CD4-positive, alpha-beta T cell (primary cell): ENCODE measurements at regions not wholly inside any gene's neighbourhood (a gene's known extent, or its start where the extent isn't known, plus 50 kb on each side); places are given as distances from the start of the nearest gene placed in this dataset.

Experiments
- ATAC-seq: fragments of 200-7000 bp; cut with Tn5 transposase; one replicate; pipeline ENCODE4 v1.10.0; 2022; ENCODE audit warnings: mild to moderate bottlenecking; ENCODE audit not compliant: poor library complexity
- CTCF ChIA-PET: fragments of 350-600 bp; sonication (Branson Sonifier 250); formaldehyde crosslinking; loops from one replicate; lab custom pipeline; 2021; ENCODE audit warnings: antibody characterized with exemption, inconsistent platforms; lab: Charles Lee
- POLR2A ChIA-PET: fragments of 350-600 bp; sonication (Branson Sonifier 250); formaldehyde crosslinking; loops from one replicate; lab custom pipeline; 2021; ENCODE audit warnings: antibody characterized with exemption, inconsistent platforms; lab: Charles Lee
- DNase-seq, 14 experiments: peaks; one replicate each; pipeline ENCODE4 v3.0.0-alpha.2; 2013 to 2020; ENCODE audit warnings: mixed read lengths in 2 of 14
- H3K27ac ChIP-seq, 2 donors: one replicate each; pipeline versions ENCODE4 v1.5.1 to v1.7.0; 2013; ENCODE audit warnings: low read length in 2 of 2, low read depth in 1 of 2, mild to moderate bottlenecking in 1 of 2
- H3K27me3 ChIP-seq, 2 experiments: 1 replicate in 1 of 2; 2 replicates in 1 of 2; pipeline versions ENCODE4 v1.6.1 to v1.7.0; 2013; ENCODE audit warnings: low read length in 2 of 2, control low read depth in 1 of 2, mild to moderate bottlenecking in 1 of 2, moderate library complexity in 1 of 2; ENCODE audit not compliant: insufficient read depth in 2 of 2, control insufficient read depth in 1 of 2
- H3K36me3 ChIP-seq: one replicate; pipeline ENCODE4 v1.6.1; 2013; ENCODE audit warnings: low read length, control low read depth; ENCODE audit not compliant: insufficient read depth
- H3K4me1 ChIP-seq: one replicate; pipeline ENCODE4 v1.6.1; 2013; ENCODE audit warnings: low read length, control low read depth; ENCODE audit not compliant: insufficient read depth
- H3K4me3 ChIP-seq: one replicate; pipeline ENCODE4 v1.5.1; 2013; ENCODE audit warnings: mild to moderate bottlenecking, low read length, moderate library complexity
- H3K9me3 ChIP-seq, 2 experiments: 1 replicate in 1 of 2; 2 replicates in 1 of 2; pipeline versions ENCODE4 v1.6.1 to v1.7.0; 2013; ENCODE audit warnings: low read length in 2 of 2, mild to moderate bottlenecking in 2 of 2, control low read depth in 1 of 2, moderate library complexity in 1 of 2; ENCODE audit not compliant: control insufficient read depth in 1 of 2, insufficient read depth in 1 of 2
- H3K27ac Mint-ChIP-seq: one replicate; pipeline ENCODE4 v1.8.0; 2020; ENCODE audit warnings: mixed read lengths
- H3K27me3 Mint-ChIP-seq: one replicate; pipeline ENCODE4 v1.8.0; 2021; ENCODE audit warnings: mixed read lengths
- H3K36me3 Mint-ChIP-seq: one replicate; pipeline ENCODE4 v1.8.0; 2021; ENCODE audit warnings: low read depth, mixed read lengths
- H3K4me1 Mint-ChIP-seq: one replicate; pipeline ENCODE4 v1.8.0; 2021; ENCODE audit warnings: low read depth, mixed read lengths
- H3K4me3 Mint-ChIP-seq: one replicate; pipeline ENCODE4 v1.8.0; 2020; ENCODE audit warnings: mild to moderate bottlenecking, mixed read lengths
- H3K9me3 Mint-ChIP-seq: one replicate; pipeline ENCODE4 v1.8.0; 2020; ENCODE audit warnings: mixed read lengths
- CTCF ChIP-seq: fragments of 200-600 bp; IDR thresholded peaks from one replicate; pipeline ENCODE4 v1.8.0; 2022; ENCODE audit warnings: antibody characterized with exemption, mild to moderate bottlenecking
- intact Hi-C, 2 experiments: fragments of 100-400 bp; cut with DNase I in 1 of 2; cut with micrococcal nuclease in 1 of 2; formaldehyde crosslinking; loops; one replicate each; pipeline versions ENCODE4 v1.15.1 to v1.9.0; 2023 to 2025; cut with DNase I, micrococcal nuclease

GRCh38 chr1:5345556-5345955 is 646.7 kb downstream of the NPHP4 start:
- peaks cover 0 to 10% of the 10 kb centered on the region in 2 experiments for H3K9me3 ChIP-seq

GRCh38 chr1:5343256-5344020 is 648.8 kb downstream of the NPHP4 start:
- Histone ChIP-seq H3K27ac (no peak overlapping the region), H3K27me3 (no peaks in the 10 kb centered on the region), H3K4me1 (no peaks in the 10 kb centered on the region), H3K36me3 (no peaks in the 10 kb centered on the region), H3K9me3 (peaks cover 0 to 2% of the 10 kb centered on the region in 2 experiments), H3K4me3 (no peak overlapping the region)
- no peaks in the 10 kb centered on the region for H3K27me3 Mint-ChIP-seq
- ChIA-PET POLR2A (no interaction called here), CTCF (interaction anchor here (0.6 kb wide), 1 partner anchor 347 kb away, joined by 3 read pairs; no protein-coding TSS in a partner anchor)
- no peak overlapping the region for H3K27ac Mint-ChIP-seq
- intact Hi-C loops: no loop called here
- no peak for ATAC-seq
- H3K4me3 Mint-ChIP-seq: no peak overlapping the region
- no peak for TF ChIP-seq CTCF
- H3K9me3 Mint-ChIP-seq: peaks cover 2% of the 10 kb centered on the region
- no peaks in the 10 kb centered on the region for H3K36me3 Mint-ChIP-seq
- DNase-seq: no peak
- no peaks in the 10 kb centered on the region for H3K4me1 Mint-ChIP-seq

More at GRCh38 chr1:5345556-5345955, 646.7 kb downstream of the NPHP4 start:
- Histone ChIP-seq H3K27me3 (no peaks in the 10 kb centered on the region), H3K27ac (no peak overlapping the region), H3K36me3 (no peaks in the 10 kb centered on the region), H3K4me3 (no peak overlapping the region), H3K4me1 (peaks cover 9% of the 10 kb centered on the region)
- no peaks in the 10 kb centered on the region for H3K36me3 Mint-ChIP-seq
- DNase-seq (no peak), ATAC-seq (no peak)
- H3K4me3 Mint-ChIP-seq: no peak overlapping the region
- TF ChIP-seq CTCF: no peak
- intact Hi-C loops: no loop called here
- ChIA-PET POLR2A (no interaction called here), CTCF (no interaction called here)
- peaks cover 2% of the 10 kb centered on the region for H3K9me3 Mint-ChIP-seq
- no peak overlapping the region for H3K27ac Mint-ChIP-seq
- H3K27me3 Mint-ChIP-seq: no peaks in the 10 kb centered on the region
- peaks cover 4% of the 10 kb centered on the region for H3K4me1 Mint-ChIP-seq

- Mint-ChIP-seq H3K4me1 (peaks cover 6% of the 10 kb centered on the region), H3K9me3 (peaks cover 2% of the 10 kb centered on the region), H3K36me3 (no peaks in the 10 kb centered on the region), H3K4me3 (no peak overlapping the region), H3K27me3 (no peaks in the 10 kb centered on the region), H3K27ac (no peak overlapping the region)
- no peaks in the 10 kb centered on the region for H3K9me3 ChIP-seq
- no peaks in the 10 kb centered on the region for H3K36me3 ChIP-seq
- no peak overlapping the region for H3K4me3 ChIP-seq
- ChIA-PET CTCF (no interaction called here), POLR2A (no interaction called here)
- DNase-seq (no peak), ATAC-seq (no peak)
- no peak overlapping the region for H3K27ac ChIP-seq
- H3K4me1 ChIP-seq: peaks cover 4% of the 10 kb centered on the region
- no peaks in the 10 kb centered on the region for H3K27me3 ChIP-seq
- intact Hi-C loops: no loop called here
- TF ChIP-seq CTCF: no peak
Measured at GRCh38 chr1:5342830-5343229, 649.4 kb downstream of the NPHP4 start.
